Endothelial cell of hepatic sinusoid (primary cell): ENCODE measurements at regions not wholly inside any gene's neighbourhood (a gene's known extent, or its start where the extent isn't known, plus 50 kb on each side); places are given as distances from the start of the nearest gene placed in this dataset.

Experiments used
- in situ Hi-C: cut with HindIII; loops from 2 replicates; pipeline ENCODE4 v1.10.0; 2017; ENCODE audit warnings: low sequenced_read_pairs

GRCh38 chr2:133863106-133863800 is 295.0 kb upstream of the NCKAP5 start:
- in situ Hi-C loops, result no loop called here

- in situ Hi-C loops, result no loop called here
Measured at GRCh38 chr2:133865141-133865540, 296.9 kb upstream of the NCKAP5 start.

- in situ Hi-C loops, result no loop called here
Measured at GRCh38 chr2:133867166-133867565, 298.9 kb upstream of the NCKAP5 start.

DNA sequence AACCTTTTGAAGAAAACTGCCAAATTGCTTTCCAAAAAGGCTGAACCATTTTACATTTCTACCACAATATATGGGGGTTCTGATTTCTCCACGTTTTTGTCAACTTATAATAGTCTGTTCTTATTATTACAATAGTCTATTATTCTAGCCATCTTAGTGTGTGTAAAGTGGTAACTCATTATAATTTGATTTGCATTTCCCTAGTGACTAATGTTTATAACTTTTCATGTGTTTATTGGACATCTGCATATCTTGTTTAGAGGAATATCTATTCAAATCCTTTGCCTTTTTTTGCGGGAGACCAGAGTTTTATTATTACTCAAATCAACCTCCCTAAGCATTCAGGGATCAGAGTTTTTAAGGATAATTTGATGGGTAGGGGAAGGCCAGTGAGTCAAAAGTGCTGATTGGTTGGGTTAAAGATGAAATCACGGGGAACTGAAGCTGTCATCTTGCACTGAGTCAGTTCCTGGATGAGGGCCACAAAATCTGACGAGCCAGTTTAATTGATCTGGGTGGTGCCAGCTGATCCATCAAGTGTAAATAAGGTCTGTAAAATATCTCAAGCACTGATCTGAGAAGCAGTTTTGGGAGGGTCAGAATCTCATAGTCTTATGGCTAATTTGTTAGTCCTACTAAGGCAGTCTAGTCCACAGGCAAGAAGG is 303.4 kb upstream of the NCKAP5 start:
- in situ Hi-C loops, result no loop called here

GRCh38 chr2:133878326-133878725 is 310.1 kb upstream of the NCKAP5 start:
- in situ Hi-C loops, result loop anchor here (25.0 kb wide), 1 partner anchor 334 kb away; no protein-coding TSS in a partner anchor

GRCh38 chr2:133879703-133880102 is 311.4 kb upstream of the NCKAP5 start:
- in situ Hi-C loops, result loop anchor here (25.0 kb wide), 1 partner anchor 333 kb away; no protein-coding TSS in a partner anchor

DNA sequence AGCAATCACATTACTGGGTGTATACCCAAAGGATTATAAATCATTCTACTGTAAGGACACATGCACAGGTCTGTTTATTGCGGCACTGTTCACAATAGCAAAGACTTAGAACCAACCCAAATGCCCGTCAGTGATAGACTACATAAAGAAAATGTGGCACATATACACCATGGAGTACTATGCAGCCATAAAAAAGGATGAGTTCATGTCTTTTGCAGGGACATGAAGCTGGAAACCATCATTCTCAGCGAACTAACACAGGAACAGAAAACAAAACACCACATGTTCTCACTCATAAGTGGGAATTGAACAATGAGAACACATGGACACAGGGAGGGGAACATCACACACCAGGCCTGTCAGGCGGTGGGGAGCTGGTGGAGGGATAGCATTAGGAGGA is 313.9 kb upstream of the NCKAP5 start:
- in situ Hi-C loops, result loop anchor here (25.0 kb wide), 1 partner anchor 330 kb away; no protein-coding TSS in a partner anchor

DNA sequence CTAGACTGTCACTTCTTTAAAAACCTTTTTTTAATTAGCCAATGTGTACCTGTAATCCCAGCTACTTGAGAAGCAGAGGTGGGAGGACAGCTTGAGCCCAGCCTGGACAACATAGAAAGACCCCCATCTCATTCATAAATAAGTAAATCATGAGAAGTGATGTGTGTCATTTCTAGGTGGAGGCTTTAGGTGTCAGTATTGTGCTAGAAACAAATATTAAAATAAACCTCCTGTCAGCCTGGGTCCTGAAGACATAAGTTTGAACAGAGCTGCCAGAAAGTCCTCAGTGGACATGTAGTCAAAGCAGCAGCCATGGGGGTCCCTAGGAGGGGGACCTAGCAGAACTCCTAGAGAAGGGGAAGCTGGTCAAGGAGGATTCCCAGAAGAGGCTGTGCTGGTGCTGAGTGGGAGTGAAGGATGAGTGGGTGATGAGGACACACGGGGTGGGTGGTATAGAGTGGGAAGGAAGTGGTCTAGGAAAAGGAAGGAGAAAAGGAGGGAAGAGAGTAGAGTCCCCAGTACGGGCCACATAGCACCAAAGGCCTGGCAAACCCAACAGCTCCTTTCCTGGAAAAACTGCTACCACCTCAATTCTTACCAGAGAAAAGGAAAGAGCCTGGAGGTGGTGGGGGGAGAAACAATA is 316.6 kb upstream of the NCKAP5 start:
- in situ Hi-C loops, result loop anchor here (25.0 kb wide), 1 partner anchor 327 kb away; no protein-coding TSS in a partner anchor

- in situ Hi-C loops, result loop anchor here (25.0 kb wide), 1 partner anchor 326 kb away; no protein-coding TSS in a partner anchor
Measured at GRCh38 chr2:133885847-133886246, 317.6 kb upstream of the NCKAP5 start.

- in situ Hi-C loops, result loop anchor here (25.0 kb wide), 1 partner anchor 325 kb away; no protein-coding TSS in a partner anchor
Measured at GRCh38 chr2:133886735-133887675, 318.7 kb upstream of the NCKAP5 start.

GRCh38 chr2:133887676-133888040 is 319.4 kb upstream of the NCKAP5 start:
- in situ Hi-C loops, result loop anchor here (25.0 kb wide), 1 partner anchor 325 kb away; no protein-coding TSS in a partner anchor

DNA sequence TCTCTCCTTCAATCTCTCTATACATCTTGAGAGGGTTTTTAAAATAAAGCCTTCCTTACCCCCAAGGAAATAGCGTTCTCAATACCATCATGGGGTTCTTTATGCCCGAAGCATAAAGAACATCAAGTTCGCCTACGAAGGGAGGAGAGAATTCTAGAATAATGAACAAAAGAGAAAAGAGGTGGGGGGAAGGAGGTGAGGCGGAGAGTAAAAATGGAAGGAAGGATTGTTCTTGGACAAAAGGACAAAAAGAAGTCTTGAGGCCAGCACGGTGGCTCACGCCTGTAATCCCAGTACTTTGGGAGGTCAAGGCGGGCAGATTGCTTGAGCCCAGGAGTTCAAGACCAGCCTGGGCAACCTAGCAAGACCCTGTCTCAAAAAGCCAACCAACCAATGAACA is 319.8 kb upstream of the NCKAP5 start:
- in situ Hi-C loops, result loop anchor here (25.0 kb wide), 1 partner anchor 324 kb away; no protein-coding TSS in a partner anchor

DNA sequence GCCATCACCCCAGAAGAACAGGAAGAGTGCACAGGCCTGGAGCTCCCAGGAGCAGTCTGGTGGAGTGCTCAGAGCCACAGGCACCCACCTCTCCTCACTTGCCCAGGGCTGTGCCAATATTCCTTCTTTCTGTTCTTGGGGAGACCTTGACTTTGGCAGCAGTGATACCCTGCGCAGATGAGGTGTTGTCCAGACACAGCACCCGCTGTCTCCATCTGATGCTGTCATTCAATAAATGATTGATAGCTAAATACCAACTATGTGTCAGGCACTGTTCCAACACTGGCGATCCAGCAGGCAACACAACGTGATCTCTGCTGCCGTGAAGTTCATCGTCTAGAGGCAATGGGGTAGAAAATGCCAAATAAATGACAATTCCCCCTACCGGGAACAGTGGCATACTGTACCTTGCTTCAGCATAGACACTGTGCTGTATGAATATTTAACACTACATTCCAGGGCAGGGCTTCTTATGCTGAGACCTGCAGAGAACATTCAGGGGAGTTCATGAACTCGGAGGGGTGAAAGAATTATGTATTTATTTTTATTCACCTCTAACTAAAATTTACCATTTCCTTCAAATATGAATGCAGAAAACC is 320.5 kb upstream of the NCKAP5 start:
- in situ Hi-C loops, result loop anchor here (25.0 kb wide), 1 partner anchor 324 kb away; no protein-coding TSS in a partner anchor

- in situ Hi-C loops, result loop anchor here (25.0 kb wide), 1 partner anchor 320 kb away; no protein-coding TSS in a partner anchor
Measured at GRCh38 chr2:133892352-133892913, 324.2 kb upstream of the NCKAP5 start.

- in situ Hi-C loops, result loop anchor here (25.0 kb wide), 1 partner anchor 318 kb away; no protein-coding TSS in a partner anchor
Measured at GRCh38 chr2:133894429-133894828, 326.2 kb upstream of the NCKAP5 start.

- in situ Hi-C loops, result loop anchor here (25.0 kb wide), 1 partner anchor 314 kb away; no protein-coding TSS in a partner anchor
Measured at GRCh38 chr2:133897838-133898237, 329.6 kb upstream of the NCKAP5 start.

GRCh38 chr2:133900909-133901308 is 332.6 kb upstream of the NCKAP5 start:
- in situ Hi-C loops, result no loop called here

DNA sequence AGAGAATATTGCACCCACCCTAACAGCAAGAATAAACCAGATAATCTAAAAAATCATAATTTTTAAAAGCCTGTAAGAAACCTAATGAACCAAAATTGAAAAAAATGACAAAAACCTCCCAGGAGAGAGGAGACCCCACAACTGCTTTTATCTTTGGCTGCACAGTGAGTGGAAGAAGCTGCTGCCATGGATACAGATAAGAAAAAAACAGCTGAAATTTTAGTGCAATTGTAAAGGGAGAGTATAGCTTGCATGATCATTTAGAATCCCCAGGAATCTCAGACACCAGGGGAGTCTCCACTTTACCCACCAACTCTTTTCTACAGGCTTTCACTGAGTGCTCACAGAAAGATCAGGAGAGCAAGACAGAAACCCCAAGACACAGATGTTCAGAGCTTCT is 338.1 kb upstream of the NCKAP5 start:
- in situ Hi-C loops, result no loop called here

- in situ Hi-C loops, result no loop called here
Measured at GRCh38 chr2:133906926-133907325, 338.7 kb upstream of the NCKAP5 start.
